ENCODE measurements at regions not wholly inside any gene's neighbourhood (a gene's known extent, or its start where the extent isn't known, plus 50 kb on each side); places are given as distances from the start of the nearest gene placed in this dataset.

- no peak for DNase-seq (ENCODE audit: low spot score)
- in situ Hi-C loops (cut with MboI; ENCODE audit: low pct_unique_long_range_greater_than_20kb, low sequenced_read_pairs, unreplicated experiment) = no loop called here
- TF ChIP-seq, protein P1, sequence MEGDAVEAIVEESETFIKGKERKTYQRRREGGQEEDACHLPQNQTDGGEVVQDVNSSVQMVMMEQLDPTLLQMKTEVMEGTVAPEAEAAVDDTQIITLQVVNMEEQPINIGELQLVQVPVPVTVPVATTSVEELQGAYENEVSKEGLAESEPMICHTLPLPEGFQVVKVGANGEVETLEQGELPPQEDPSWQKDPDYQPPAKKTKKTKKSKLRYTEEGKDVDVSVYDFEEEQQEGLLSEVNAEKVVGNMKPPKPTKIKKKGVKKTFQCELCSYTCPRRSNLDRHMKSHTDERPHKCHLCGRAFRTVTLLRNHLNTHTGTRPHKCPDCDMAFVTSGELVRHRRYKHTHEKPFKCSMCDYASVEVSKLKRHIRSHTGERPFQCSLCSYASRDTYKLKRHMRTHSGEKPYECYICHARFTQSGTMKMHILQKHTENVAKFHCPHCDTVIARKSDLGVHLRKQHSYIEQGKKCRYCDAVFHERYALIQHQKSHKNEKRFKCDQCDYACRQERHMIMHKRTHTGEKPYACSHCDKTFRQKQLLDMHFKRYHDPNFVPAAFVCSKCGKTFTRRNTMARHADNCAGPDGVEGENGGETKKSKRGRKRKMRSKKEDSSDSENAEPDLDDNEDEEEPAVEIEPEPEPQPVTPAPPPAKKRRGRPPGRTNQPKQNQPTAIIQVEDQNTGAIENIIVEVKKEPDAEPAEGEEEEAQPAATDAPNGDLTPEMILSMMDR (IDR thresholded peaks at IDR 0.05; ENCODE audit: extremely low read depth, insufficient read depth, missing control alignments) = no peak
These were observed 65.9 kb upstream of the RFC3 start for GRCh38 chr13:33752094-33752493.

DNA sequence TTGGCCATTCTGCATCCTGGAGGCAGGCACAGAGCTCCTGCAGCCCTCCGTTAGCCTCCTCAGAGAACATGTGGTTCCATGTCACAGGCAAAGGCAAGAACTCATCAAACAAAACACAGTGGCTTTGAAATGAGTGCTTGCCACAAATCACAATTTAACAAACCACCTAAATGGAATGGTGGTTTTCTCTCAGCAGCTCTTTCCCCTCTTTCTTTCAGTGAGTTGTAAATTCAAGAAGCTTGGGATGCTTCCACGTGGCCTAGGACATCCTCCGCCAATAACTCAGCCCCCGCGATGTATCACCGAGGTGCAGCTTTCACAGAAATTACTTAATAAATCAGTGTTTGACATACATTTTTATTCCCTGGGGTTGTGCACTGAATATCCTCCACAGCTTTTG lies 65.4 kb upstream of the RFC3 start:
- TF ChIP-seq, protein P1 (IDR thresholded peaks at IDR 0.05; ENCODE audit: extremely low read depth, insufficient read depth, missing control alignments) = no peak
- no peak for DNase-seq (ENCODE audit: low spot score)
- in situ Hi-C loops (cut with MboI; ENCODE audit: low pct_unique_long_range_greater_than_20kb, low sequenced_read_pairs, unreplicated experiment) = no loop called here

GRCh38 chr13:33756929-33757328 lies 61.0 kb upstream of the RFC3 start:
- TF ChIP-seq, protein P1 (IDR thresholded peaks at IDR 0.05; ENCODE audit: extremely low read depth, insufficient read depth, missing control alignments) = no peak
- in situ Hi-C loops (cut with MboI; ENCODE audit: low pct_unique_long_range_greater_than_20kb, low sequenced_read_pairs, unreplicated experiment) = no loop called here
- DNase-seq (ENCODE audit: low spot score) = no peak

GRCh38 chr13:33757713-33758112 lies 60.2 kb upstream of the RFC3 start:
- peak; percentile 34 for DNase-seq (ENCODE audit: low spot score)
- TF ChIP-seq, protein P1 (IDR thresholded peaks at IDR 0.05; ENCODE audit: extremely low read depth, insufficient read depth, missing control alignments) = no peak
- in situ Hi-C loops (cut with MboI; ENCODE audit: low pct_unique_long_range_greater_than_20kb, low sequenced_read_pairs, unreplicated experiment) = no loop called here

GRCh38 chr13:33758113-33758512 lies 59.8 kb upstream of the RFC3 start:
- in situ Hi-C loops (cut with MboI; ENCODE audit: low pct_unique_long_range_greater_than_20kb, low sequenced_read_pairs, unreplicated experiment) = no loop called here
- TF ChIP-seq, protein P1 (IDR thresholded peaks at IDR 0.05; ENCODE audit: extremely low read depth, insufficient read depth, missing control alignments) = no peak
- DNase-seq (ENCODE audit: low spot score) = no peak

DNA sequence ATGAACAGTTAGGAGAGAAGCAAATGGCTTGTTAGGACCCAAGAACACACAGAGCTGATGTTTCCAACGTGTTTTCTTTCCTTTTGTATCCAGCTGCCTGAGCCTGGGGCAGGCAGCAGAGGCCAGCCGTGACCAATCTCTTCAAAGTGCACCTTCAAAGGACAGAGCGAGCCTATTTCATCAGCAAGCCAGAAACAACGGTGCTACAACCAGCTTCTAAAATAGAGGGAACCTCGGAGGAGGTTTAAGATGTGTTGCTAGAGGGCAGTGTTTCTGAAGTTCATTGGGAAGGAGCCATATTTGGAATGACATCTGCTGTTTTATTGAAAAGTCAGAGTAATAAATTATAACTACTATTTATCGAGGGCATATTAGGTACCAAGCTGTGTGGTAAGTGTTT lies 56.2 kb upstream of the RFC3 start:
- DNase-seq (ENCODE audit: low spot score) = no peak
- TF ChIP-seq, protein P1 (IDR thresholded peaks at IDR 0.05; ENCODE audit: extremely low read depth, insufficient read depth, missing control alignments) = no peak

GRCh38 chr13:33763021-33763420 lies 54.9 kb upstream of the RFC3 start:
- DNase-seq (ENCODE audit: low spot score) = no peak
- TF ChIP-seq, protein P1 (IDR thresholded peaks at IDR 0.05; ENCODE audit: extremely low read depth, insufficient read depth, missing control alignments) = no peak
- in situ Hi-C loops (cut with MboI; ENCODE audit: low pct_unique_long_range_greater_than_20kb, low sequenced_read_pairs, unreplicated experiment) = no loop called here

More for the DNA sequence above, 56.2 kb upstream of the RFC3 start:
- in situ Hi-C loops (cut with MboI; ENCODE audit: low pct_unique_long_range_greater_than_20kb, low sequenced_read_pairs, unreplicated experiment) = no loop called here
